HG03565 (cell line): ENCODE measurements at regions not wholly inside any gene's neighbourhood (a gene's known extent, or its start where the extent isn't known, plus 50 kb on each side); places are given as distances from the start of the nearest gene placed in this dataset.

Source experiments
- ATAC-seq: cut with Tn5 transposase; IDR thresholded peaks from one replicate; pipeline ENCODE4 v1.9.1; 2021; ENCODE audit warnings: mild to moderate bottlenecking, moderate library complexity; ENCODE audit not compliant: unreplicated experiment

- no peak for ATAC-seq
Observed at GRCh38 chr4:58225460-58225859, 1115.3 kb upstream of the IGFBP7 start.

GRCh38 chr4:58219179-58219578 is 1109.0 kb upstream of the IGFBP7 start:
- ATAC-seq = no peak

GRCh38 chr4:58216461-58216860 is 1106.3 kb upstream of the IGFBP7 start:
- no peak for ATAC-seq

- ATAC-seq = no peak
Observed at GRCh38 chr4:58214376-58214775, 1104.2 kb upstream of the IGFBP7 start.

DNA sequence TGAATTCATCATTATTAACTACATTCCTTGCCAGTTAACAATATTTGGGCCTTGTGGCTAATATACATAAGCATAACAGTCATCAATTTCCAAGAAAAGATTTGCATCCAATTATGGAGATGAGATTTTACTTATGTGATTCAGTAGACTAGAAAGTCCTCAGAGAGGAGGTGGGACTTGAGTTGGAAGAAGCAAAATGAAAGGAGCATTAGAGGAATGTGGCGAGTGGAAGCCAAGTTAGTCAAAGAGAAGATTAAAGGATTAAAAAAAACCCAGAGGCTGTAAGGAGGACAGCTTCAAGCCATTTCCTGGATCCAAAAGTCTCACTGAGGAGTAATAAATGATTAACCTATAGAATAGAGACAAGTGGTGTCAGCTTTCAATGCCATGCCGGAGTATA is 1099.4 kb upstream of the IGFBP7 start:
- ATAC-seq = no peak

- no peak for ATAC-seq
Observed at GRCh38 chr4:58209001-58209400, 1098.8 kb upstream of the IGFBP7 start.

GRCh38 chr4:58205446-58206235 is 1095.5 kb upstream of the IGFBP7 start:
- ATAC-seq = no peak

DNA sequence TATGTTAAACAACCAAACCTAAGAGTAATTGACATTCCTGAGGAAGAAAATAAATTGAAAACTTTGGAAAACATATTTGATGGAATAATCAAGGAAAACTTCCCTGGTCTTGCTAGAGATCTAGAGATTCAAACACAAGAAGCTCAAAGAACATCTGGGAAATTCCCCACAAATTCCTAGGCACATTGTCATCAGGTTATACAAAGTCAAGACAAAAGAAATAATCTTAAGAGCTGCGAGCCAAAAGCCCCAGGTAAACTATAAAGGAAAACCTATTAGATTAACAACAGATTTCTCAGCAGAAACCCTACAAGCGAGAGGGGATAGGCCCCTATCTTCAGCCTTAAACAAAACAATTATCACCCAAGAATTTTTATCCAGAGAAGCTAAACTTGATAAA is 1082.0 kb upstream of the IGFBP7 start:
- no peak for ATAC-seq

DNA sequence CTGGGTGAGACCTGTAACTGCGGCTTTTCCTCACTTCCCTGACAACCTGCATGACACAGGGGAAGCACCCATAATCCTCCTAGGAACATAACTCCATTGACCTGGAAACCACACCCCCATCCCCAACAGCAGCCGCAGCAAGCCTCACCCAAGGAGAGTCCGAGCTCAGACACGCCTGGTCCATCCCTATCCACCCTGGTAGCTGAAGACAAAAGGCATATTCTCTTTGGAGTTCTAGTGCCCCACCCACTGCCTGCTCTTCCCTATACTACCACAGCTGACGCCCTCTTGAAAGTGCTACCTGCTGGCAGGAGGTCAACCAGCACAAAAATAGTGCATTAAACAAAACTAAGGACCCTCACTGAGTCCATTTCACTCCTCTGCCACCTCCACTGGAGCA is 1080.9 kb upstream of the IGFBP7 start:
- no peak for ATAC-seq

DNA sequence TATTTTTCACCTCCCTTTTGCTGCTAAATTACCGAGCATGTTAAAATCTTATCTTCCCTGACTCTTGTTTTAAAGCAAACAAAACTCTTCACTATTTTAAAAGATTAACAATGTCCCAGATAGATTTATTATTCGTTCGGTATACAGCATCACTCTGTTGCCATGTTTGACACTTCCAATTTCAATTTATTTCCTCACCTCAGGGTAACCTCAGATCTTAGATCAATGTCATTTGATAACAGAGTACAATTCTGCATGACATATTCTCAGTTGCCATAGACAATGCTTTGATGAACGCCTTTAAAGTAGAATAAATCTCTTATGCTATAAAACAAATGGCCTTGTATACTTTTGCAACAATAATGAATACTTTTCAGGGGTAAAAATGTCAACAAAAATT is 1078.1 kb upstream of the IGFBP7 start:
- no peak for ATAC-seq

DNA sequence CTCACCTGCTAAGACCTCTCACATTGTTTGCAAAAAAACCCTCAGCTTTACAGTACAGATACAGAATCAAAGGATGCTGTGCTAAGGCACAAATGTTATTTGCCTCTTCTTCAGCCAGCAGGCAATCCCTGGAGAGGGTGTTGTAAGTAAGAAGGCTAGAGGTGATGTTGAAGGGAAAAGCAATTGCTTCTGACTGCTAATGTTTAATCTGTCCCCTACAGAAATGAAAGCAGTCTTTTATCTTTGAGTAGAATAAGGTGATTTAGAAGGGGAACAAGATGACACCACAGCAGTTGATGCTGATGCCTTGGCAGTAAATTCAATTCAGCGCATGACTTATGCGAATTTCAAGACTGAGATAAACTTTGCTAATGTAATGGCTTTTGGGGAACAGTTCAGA is 1064.8 kb upstream of the IGFBP7 start:
- ATAC-seq = no peak

- ATAC-seq = no peak
Observed at GRCh38 chr4:58166490-58166889, 1056.3 kb upstream of the IGFBP7 start.

DNA sequence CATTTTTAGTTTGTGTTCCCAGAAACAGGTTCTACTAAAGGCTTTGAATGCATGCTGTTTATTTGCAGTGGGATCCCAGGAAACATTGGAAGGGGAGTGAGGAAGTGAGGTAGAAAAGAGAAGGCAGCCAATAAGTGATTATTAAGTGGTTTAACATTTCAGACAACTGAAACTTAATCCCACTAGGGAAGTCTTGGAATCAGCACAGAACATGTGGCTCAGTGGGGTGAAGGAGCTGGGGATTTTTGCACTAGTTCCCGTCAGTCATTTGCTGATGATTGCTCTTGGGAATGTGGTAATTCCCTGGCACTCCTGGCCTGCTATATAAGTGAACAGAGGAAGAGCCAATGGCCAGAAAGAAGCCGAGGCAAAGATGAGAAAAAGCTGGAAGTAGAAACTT is 1053.0 kb upstream of the IGFBP7 start:
- ATAC-seq = no peak

GRCh38 chr4:58149404-58150085 is 1039.4 kb upstream of the IGFBP7 start:
- ATAC-seq = no peak

GRCh38 chr4:58144721-58145120 is 1034.5 kb upstream of the IGFBP7 start:
- ATAC-seq = no peak

DNA sequence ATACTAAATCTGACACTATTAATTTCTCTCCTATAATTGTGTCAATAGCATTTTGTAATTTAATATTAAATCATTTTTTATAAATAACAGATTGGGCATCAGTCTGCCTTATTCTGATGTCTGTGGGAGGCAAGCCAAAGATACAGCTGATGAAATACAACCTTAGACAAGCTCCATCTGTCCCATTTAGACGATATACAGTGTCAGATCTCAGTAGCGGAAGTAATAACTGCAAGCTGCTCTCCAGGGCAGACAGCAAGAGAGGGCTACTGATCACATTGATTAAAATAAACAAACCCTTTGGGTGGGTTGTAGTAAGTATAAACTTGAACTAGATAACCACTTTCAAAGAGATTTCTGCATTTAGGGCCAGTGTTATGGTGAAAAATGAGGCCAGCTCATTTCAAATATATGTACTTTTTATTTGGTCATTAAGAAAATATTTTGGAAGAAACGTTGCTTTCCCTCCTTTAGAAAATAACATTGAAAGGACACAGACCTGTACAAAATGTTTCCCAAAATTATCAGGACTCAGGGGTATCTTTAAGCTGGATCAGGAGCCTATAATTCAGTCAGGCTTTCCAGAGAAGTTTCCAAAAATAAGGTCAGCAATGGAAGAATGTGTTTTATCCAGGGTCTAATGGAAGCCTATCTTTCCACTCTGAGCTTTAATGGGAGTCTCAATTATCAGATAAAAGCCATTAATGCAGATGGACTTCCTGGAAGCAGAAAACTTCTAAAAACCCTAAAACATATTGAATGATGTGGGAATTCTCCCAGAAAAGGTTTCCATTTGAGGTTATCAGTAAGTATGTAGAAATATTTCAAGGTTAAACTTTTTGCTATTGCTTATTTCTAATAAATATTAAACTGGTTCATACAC is 1028.8 kb upstream of the IGFBP7 start:
- ATAC-seq = no peak

- no peak for ATAC-seq
Observed at GRCh38 chr4:58136604-58137003, 1026.4 kb upstream of the IGFBP7 start.

GRCh38 chr4:58127680-58128079 is 1017.5 kb upstream of the IGFBP7 start:
- no peak for ATAC-seq

- ATAC-seq = no peak
Observed at GRCh38 chr4:58119298-58119697, 1009.1 kb upstream of the IGFBP7 start.

DNA sequence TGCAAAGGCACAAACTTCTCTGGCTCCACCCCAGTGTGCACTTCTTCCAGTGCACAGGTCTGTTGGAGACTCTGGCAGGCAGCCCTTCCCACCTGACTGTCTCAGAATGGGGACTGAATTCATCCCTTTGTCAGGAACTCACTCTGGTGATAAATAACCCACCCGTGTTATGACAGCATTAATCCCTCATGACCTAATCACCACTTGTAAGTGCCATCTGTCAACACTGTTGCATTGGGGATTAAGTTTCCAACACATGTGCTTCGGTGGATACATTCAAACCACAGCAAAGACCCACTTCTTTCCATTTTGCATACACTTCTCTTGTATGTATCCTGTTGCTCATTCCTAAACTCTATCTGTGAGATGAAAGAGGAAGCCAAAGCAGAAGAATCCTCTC is 1002.9 kb upstream of the IGFBP7 start:
- no peak for ATAC-seq

- ATAC-seq = no peak
Observed at GRCh38 chr4:58111818-58112217, 1001.6 kb upstream of the IGFBP7 start.

DNA sequence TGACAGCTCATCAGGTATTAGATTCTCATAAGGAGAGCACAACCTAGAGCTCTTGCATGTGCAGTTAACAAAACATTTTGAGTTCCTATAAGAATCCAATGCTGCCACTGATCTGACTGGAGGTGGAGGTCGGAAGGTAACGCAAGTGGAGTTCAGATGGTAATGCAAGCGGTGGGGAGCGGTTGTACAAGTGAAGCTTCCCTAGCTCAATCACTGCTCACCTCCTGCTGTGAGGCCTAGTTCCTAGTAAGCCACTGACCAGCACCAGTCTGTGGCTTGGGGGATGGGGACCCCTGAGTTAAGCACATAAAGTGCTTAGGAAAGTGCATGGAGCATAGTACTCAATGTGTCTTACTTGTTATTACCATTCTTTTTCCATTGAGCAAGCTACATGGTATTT is 983.2 kb upstream of the IGFBP7 start:
- no peak for ATAC-seq
